HG02970 (cell line): ENCODE measurements at regions not wholly inside any gene's neighbourhood (a gene's known extent, or its start where the extent isn't known, plus 50 kb on each side); places are given as distances from the start of the nearest gene placed in this dataset.
"Not testable (repeated sequence)": the region's sequence is repeated elsewhere in the genome, so short reads cannot be mapped to it uniquely, and the experiment has no call there.

ENCODE experiments used
- ATAC-seq: cut with Tn5 transposase; IDR thresholded peaks from one replicate; pipeline ENCODE4 v1.9.1; 2021; ENCODE audit warnings: mild to moderate bottlenecking, moderate library complexity, moderate number of reproducible peaks; ENCODE audit not compliant: unreplicated experiment, low FRiP score

DNA sequence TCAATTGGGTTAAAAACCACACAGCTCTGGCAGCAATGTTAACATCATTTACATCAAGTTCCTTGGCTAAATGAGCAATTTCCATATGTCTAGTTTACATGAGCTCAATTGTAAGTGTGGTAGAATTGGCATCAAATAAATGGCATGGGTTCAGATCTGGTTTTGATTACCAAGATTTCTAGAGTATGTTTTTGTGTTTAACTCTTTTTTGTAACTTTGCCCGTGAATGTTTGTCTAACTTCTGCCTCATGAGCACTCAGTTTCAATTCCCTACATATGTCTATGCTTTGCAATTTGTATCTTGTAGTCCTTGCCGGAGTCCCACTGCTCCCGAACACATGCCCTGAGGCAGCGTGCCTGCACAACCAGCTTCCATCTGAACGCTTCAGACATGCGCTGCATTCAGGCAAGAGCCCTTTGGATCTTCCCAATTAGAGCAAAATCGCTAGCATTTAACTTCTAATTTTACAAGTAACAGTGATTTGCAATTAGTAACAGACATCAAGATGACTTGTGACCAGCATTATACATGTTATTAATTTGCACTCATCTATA lies 644.4 kb downstream of the TRIML1 start:
- ATAC-seq, result no peak

DNA sequence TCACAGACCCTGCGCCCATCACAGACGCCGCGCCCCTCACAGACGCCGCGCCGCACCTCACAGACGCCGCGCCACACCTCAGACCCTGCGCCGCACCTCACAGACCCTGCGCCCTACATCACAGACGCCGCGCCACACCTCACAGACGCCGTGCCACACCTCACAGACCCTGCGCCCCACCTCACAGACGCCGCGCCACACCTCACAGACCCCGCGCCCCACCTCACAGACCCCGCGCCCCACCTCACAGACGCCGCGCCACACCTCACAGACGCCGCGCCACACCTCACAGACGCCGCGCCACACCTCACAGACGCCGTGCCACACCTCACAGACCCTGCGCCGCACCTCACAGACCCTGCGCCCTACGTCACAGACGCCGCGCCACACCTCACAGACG lies 657.4 kb downstream of the TRIML1 start:
- not testable (repeated sequence) for ATAC-seq

DNA sequence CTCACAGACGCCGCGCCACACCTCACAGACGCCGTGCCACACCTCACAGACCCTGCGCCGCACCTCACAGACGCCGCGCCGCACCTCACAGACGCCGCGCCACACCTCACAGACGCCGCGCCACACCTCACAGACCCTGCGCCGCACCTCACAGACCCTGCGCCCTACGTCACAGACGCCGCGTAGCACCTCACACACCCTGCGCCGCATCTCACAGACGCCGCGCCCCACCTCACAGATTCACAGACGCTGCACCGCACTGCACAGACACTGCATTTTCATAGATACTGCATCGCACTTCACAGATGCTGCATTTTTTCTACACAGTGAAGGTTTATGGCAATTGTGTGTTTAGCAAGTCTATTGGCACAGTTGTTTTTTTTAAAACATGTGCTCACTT lies 657.8 kb downstream of the TRIML1 start:
- not testable (repeated sequence) for ATAC-seq

- no peak for ATAC-seq
These were observed 665.6 kb downstream of the TRIML1 start for GRCh38 chr4:188804861-188805260.

GRCh38 chr4:188811121-188811520 lies 671.9 kb downstream of the TRIML1 start:
- no peak for ATAC-seq

- no peak for ATAC-seq
These were observed 673.4 kb downstream of the TRIML1 start for GRCh38 chr4:188812644-188813043.

DNA sequence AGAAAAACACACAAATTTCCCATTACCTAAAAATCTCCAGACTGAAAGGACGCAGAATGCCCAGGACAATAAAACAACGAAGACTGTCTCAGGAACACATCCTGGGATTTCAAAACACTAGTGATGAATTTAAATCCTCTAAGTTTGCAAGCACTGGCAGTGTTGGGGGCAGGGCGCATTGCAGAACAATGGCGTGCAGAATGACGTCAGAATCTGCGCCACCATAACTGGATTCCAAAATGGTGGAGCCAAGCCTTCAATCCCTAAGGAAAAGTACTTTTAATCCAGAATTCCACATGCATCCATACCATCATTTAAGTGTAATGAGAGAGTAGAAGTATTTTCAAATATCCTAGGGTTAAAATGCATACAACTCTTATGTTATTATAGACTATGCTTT lies 679.1 kb downstream of the TRIML1 start:
- no peak for ATAC-seq

DNA sequence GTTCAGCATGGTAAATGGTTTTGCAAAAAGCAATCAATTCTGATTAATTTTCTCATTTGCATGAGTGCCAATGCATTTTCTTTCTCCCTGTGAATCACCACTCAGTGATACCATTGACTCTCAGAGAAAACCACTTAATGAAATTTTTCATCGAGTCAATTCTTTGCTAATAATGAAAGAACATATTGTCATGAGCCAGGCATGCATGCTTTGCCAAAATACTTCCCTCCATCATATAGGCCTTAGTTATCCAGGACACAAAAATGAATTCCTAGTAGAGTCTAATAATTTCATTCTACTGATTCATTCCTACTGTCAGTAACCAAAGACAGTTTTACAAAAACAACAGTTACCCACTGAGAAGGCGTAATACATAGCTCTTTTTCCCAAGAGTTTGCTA lies 680.0 kb downstream of the TRIML1 start:
- ATAC-seq, result no peak

DNA sequence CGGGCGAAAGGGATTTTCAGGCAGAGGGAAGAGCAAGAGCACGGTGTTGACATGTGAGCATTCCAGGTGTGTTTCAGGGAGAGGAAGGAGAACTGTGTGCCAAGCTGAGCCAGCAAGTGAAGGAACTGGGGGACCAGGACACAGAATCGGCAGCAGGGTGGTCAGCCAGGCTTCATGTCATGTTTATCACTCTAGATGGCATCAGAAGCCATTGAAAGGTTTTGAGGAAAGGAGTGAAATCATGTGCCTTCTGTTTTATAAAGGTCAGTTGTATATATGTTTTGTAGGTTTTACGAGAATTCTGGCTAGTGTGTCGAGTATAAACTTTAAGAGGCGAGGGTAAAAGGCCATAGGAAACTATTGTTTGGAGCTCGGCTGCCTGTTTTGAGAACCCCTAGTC lies 682.3 kb downstream of the TRIML1 start:
- no peak for ATAC-seq

- ATAC-seq, result no peak
These were observed 683.5 kb downstream of the TRIML1 start for GRCh38 chr4:188822698-188823097.

DNA sequence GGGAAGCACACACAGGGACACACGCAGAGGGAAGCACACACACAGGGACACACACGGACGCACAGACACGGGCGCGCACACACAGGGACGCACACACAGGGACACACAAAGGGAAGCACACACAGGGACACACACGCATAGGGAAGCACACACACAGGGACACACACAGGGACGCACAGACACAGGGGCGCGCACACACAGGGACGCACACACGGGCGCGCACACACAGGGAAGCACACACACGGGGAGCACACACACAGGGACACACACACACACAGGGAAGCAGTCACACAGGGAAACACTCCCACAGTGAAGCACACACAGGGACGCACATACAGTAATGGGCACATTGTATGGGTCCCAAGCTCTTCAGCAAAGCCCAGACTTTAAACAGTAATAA lies 685.3 kb downstream of the TRIML1 start:
- ATAC-seq, result no peak

- ATAC-seq, result no peak
These were observed 687.2 kb downstream of the TRIML1 start for GRCh38 chr4:188826393-188826792.

GRCh38 chr4:188839704-188840103 lies 700.5 kb downstream of the TRIML1 start:
- ATAC-seq, result no peak

DNA sequence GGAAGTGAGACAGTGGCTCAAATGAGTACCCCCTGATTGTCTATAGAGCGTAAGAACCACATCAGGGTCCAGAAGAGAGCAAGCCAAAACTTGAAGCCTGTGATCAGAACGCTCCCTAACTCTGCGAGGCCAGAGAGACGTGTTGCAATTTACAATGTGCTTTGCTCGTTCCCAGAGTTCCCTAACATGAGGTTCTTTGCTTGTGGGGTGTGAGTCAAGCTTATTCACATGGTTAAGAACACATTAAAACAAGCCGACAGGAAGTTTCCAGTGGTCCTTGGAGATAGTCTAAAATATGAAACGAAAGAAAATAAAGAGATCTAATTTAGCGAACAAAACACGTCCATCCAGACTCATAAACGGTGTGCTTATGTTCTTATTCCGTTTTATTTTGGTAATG lies 702.3 kb downstream of the TRIML1 start:
- ATAC-seq, result no peak

DNA sequence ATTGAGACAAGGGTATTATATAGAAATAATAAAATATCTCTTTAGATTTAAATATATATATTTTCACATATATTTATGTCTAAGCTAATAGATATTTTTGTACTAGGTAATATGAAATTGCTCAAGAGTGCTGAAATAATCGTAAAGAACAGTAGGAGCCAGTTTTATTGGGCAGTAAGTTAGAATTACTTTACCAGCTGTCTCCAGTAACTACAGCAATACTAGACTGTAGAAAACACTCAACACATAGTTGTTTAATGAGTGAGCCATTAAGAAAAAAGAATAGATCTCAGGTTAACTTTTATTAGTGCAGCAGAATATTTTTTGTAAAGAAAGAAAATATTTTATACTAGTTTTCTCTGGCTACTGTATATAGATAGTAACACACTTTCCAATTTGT lies 715.2 kb downstream of the TRIML1 start:
- no peak for ATAC-seq

DNA sequence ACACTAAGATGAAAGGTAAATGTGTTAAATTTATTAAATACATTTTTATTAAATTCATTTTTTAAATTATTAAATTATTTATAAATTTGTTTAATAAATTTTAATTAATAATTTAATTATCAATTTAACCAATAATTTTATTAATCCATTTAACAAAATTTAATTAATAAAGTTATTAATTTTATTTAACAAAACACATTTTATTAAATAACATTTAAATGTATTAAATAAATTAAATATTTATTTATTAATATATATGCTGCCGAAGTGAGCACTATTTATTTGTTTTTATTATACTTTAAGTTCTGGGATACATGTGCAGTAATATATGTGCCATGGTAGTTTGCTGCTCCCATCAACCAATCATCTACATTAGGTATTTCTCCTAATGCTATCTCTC lies 719.5 kb downstream of the TRIML1 start:
- ATAC-seq, result no peak

GRCh38 chr4:188864741-188865140 lies 725.5 kb downstream of the TRIML1 start:
- no peak for ATAC-seq

DNA sequence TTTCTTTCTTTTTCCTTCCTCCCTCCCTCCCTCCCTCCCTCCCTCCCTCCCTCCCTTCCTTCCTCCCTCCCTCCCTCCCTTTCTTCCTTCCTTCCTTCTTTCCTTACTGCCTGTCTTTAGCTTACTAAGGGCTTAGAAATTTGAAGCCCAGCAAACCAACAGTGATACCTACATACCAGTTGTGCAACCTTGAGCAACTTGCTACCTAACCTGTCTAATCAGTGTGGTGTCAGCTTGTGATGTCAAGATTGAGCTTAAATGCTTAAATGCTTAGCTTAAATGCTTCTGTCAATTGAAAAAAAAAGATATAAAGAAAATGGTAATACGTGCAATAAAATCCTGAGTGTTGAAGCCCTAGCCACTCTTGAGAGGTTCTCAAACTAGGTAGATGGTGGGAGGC lies 728.6 kb downstream of the TRIML1 start:
- ATAC-seq, result no peak

- no peak for ATAC-seq
These were observed 730.3 kb downstream of the TRIML1 start for GRCh38 chr4:188869581-188869980.

GRCh38 chr4:188872809-188873208 lies 733.6 kb downstream of the TRIML1 start:
- no peak for ATAC-seq

DNA sequence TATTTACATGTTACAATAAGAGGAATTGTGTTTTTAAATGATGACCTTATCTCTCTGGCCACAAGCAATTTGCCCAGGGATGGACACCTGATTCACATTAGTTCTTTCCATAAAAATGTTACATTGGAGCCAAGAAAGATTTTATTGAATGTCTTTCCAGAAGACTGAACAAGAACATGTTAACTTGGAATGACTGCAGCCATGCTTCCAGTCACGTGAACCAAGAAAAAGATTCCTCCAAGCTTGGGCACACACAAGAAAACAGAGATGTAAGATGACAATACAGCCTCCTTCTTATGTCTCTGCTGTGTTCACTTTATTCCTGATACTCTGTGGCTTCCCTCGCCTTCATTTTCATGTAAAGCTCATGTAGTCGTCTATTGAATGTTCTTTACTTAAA lies 737.6 kb downstream of the TRIML1 start:
- no peak for ATAC-seq

DNA sequence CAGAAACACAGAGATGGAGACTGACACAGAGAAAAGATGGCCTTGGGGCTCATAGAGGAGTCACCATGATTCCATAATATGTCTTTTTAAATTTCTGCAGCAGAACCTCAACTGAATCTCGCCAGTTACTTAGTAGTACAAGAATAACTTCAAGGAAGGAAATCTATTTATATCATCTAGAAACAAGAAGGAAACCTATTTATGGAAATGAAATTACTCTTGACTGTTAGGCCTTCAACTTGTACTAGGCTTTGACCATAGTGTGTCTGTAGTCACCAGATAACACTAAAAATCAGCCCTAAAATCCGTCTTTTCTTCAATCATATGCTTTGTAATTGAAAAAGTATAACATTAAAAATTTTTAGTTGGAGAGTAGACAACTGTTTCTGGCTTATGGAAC lies 740.4 kb downstream of the TRIML1 start:
- ATAC-seq, result no peak

GRCh38 chr4:188887905-188888304 lies 748.7 kb downstream of the TRIML1 start:
- no peak for ATAC-seq
